ENCODE measurements at regions not wholly inside any gene's neighbourhood (a gene's known extent, or its start where the extent isn't known, plus 50 kb on each side); places are given as distances from the start of the nearest gene placed in this dataset.

DNA sequence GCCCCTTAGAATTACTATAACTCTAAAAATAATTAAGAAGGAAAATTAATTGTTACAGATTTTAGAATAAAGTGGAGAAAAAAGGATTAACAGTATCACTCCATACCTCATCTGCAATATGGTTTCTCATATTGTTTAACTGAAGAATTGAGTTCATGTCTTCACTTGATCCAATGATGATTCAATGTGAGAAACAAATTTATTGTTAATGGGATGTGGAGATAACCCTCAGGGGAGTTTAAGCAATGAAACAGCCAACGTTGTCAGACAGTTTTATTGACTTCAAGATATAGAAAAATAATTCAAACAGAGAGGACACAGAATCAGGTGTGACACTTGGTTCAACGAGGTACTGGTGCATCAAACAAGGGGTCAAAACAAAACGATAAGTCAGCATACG lies 665.2 kb upstream of the ACO1 start:
- TF ChIP-seq POLR2A (IDR thresholded peaks at IDR 0.05; ENCODE audit: low read length): no peak
- no peak for TF ChIP-seq GATA1 (IDR thresholded peaks at IDR 0.05; ENCODE audit: low read depth, low read length)

Data from erythroblast (primary cell).